Ecto neural progenitor cell (in vitro differentiated cells): ENCODE measurements at regions not wholly inside any gene's neighbourhood (a gene's known extent, or its start where the extent isn't known, plus 50 kb on each side); places are given as distances from the start of the nearest gene placed in this dataset.

Experiments
- DNase-seq: peaks from one replicate; pipeline ENCODE4 v3.0.0-alpha.2; 2018; ENCODE audit warnings: low spot score

DNA sequence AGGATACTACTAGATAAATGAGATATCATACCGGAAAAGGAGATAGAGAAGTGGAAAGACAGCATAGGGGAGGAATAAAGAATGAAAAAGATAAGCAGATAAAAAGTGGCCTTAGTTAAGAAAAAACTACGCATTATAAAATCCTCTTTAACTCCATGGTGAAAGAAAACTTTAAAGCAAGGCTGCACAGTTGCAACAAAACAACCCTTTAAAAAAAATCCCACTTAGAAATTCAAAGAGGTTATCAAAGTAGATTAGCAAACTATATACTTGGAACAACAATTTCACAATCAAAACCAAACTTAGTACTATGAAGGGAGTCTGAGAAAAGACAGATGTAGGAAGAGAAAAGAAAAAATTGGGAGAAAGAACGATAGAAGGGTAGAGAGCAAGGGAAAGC, 133.4 kb upstream of the OSR1 start:
- DNase-seq = no peak

- no peak for DNase-seq
These were observed 132.5 kb upstream of the OSR1 start for GRCh38 chr2:19490846-19491435.

GRCh38 chr2:19488009-19488691, 129.7 kb upstream of the OSR1 start:
- no peak for DNase-seq

GRCh38 chr2:19484736-19485135, 126.3 kb upstream of the OSR1 start:
- DNase-seq = no peak

- no peak for DNase-seq
These were observed 122.2 kb upstream of the OSR1 start for GRCh38 chr2:19480673-19481072.

- no peak for DNase-seq
These were observed 121.2 kb upstream of the OSR1 start for GRCh38 chr2:19479666-19480065.

- DNase-seq = no peak
These were observed 120.0 kb upstream of the OSR1 start for GRCh38 chr2:19478409-19478808.

GRCh38 chr2:19476327-19476726, 117.9 kb upstream of the OSR1 start:
- DNase-seq = no peak

DNA sequence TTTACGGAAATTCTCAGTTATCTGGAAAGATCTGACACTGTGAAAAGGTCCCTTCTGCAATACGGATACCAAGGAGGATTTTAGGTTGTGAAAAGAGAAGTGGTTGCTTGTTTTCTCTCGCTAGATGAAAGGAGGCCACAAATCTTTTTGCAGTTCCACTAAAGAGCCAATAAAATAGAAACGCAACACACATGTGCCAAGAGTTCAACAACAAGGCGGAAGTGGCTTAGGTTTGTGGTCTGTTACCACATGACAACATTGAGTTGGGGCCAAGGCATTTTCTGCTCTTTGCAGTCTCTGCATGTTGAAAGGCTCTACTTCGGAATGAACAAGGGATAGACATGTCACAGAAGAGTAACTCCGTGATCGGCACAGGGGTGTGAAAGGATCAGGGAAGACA, 115.7 kb upstream of the OSR1 start:
- DNase-seq = no peak

- no peak for DNase-seq
These were observed 114.9 kb upstream of the OSR1 start for GRCh38 chr2:19473350-19473749.

DNA sequence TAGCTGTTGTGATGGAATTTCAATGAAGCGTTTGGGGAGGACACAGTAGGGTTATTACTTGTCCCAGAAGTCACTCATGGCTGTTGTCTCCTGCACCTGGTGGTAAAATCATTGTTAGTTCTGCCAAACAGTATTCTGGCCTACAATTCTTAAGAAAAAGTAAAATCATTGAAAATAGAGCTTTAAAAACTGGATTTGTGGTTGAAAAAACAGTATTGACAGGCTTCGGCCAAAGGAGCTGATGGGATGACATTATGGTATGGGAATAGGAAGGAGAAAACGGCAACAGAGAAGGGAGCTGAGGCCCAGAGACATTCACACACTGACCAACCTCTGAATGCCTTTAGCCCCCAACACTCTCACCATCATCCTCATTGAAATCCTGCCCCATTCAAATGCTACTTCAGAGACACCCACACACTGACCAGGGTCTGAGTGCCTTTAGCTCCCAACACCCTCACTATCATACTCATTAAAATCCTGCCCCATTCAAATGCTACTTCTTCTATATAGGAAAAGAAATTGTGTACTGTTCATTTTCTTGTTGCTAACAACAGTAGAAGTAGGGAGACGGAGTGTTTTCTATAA, 114.1 kb upstream of the OSR1 start:
- no peak for DNase-seq

DNA sequence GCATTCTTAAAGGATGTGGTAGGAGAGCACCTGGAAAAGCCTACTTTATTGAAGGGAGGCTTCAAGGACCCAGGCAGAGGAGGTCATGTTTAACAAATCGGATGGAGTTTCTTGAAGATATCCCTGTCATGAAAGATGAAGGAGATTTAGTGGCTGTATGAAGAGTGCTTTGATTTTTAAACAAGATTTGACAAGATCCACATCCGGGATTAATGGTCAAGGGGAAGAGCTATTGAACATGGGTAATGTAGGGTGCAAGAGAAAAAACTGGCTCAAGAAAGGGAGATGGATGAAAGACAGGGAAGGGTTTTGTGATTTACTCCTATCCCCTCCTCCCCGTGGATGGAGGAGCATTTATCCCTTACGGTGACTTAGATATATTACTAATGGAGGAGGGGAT, 113.1 kb upstream of the OSR1 start:
- no peak for DNase-seq

GRCh38 chr2:19465978-19466377, 107.6 kb upstream of the OSR1 start:
- DNase-seq = no peak

- DNase-seq = no peak
These were observed 103.8 kb upstream of the OSR1 start for GRCh38 chr2:19462256-19462645.

DNA sequence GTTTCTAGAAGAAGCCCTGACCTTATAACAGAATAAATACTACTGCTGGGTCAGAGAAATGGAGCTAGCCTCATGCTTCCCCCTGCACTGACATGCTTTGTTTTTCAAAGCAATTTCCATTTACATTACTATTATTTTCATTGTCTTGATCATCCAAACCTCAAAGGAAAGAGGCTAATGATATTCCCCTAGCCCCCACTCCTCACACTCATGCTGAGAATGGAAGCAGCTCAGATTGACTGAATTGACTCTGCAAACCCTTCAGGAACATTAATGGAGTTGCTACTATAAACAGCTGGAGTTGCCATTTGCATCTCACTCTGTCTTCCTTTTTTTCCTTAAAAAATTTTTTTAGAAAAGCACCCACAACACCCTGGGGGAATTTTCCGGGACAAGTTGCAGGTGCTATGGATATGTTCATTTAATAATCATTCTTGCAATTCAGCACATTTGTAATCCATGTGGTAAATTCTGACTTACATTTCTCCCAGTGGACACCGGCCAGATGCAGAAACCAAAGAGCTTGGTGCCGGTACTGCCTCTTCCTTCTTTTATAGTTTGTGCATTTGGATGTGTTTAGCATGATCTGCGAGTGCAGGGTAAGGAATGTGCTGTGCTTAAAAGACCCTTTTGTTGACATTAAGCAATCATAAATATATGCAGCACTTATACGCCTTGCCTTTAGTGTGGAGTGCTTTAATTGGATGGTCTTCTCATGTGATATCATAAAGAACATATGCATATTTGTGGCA, 103.3 kb upstream of the OSR1 start:
- DNase-seq = no peak

DNA sequence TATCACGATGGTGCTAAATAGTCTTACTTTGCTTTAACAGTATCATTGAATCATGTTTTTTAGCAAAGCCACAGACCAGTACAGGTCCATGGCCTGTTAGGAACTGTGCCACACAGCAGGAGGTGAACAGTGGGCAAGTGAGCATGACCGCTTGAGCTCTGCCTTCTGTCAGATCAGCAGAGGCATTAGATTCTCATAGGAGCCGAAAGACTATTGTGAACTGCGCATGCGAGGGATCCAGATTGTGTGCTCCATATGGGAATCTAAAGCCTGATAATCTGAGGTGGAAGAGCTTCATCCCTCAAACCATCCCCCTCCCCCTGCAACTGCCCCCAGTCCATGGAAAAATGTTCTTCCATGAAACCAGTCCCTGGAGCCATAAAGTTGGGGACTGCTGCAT, 102.3 kb upstream of the OSR1 start:
- DNase-seq = no peak

- no peak for DNase-seq
These were observed 100.1 kb upstream of the OSR1 start for GRCh38 chr2:19458427-19459003.

DNA sequence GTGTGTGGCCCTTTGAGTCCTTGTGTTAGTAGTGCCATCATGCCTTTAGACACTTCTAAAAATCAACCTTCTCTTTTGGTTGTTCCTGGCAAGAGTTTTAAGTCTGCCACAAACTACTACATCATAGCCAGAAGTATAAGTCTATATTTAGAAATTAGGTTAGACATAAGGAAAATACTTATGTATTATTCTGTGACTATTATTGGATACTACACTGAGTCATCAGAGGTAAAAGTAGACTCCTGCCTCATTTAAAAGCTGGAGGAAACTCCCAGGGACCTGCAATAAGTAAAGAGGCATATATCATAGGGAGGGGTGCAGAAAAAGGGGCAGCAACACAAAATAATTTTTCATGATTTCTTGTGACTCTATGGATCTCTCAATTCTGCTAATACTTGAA, 99.4 kb upstream of the OSR1 start:
- no peak for DNase-seq

- no peak for DNase-seq
These were observed 98.4 kb upstream of the OSR1 start for GRCh38 chr2:19456705-19457309.

DNA sequence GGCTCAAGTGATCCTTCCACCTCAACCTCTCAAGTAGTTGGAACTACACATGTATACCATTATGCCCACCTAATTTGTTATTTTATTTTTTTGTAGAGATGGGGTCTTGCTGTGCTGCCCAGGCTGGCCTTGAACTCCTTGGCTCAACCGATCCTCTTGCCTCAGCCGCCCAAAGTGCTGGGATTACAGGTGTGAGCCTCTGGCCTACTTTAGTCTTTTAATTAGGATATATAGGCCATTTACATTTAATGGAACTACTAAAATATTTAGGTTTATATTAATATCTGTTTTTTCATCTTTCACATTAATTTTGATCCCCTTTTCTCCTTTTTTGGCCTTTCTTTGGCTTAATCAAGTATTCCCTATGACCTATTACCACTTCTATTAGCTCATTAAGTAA, 95.7 kb upstream of the OSR1 start:
- DNase-seq = no peak

- no peak for DNase-seq
These were observed 84.3 kb upstream of the OSR1 start for GRCh38 chr2:19442731-19443130.

DNA sequence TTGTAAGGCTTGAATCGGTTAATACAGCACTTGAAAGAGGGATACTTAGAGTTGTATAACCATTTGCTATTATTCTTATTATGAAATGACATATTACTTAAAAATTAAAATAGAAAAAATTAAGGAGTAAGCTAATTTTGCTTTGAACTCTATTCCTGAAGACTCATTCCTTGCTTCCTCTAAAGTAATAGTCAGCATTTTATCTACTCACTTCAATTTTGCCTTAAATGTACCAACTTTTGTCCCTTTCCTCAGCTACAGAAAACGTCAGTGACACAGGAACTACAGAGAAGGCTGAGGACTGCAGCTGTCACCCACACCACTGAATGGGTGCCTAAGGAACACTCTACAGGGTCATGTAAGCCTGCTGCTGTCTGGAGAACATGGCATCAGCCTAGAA, 80.7 kb upstream of the OSR1 start:
- DNase-seq = no peak
